ENCODE measurements at regions not wholly inside any gene's neighbourhood (a gene's known extent, or its start where the extent isn't known, plus 50 kb on each side); places are given as distances from the start of the nearest gene placed in this dataset.

- TF ChIP-seq CTCF (IDR thresholded peaks at IDR 0.05; ENCODE audit: low read length) (no peak), EZH2phosphoT487 (IDR thresholded peaks at IDR 0.05; ENCODE audit: low read length) (no peak), EZH2 (optimal IDR thresholded peaks at IDR 0.05; ENCODE audit: low read depth, low read length) (no peak)
- H3K4me2 ChIP-seq (ENCODE audit: low read depth, low read length), result no peak overlapping the region
- no peak overlapping the region for H3K4me3 ChIP-seq (ENCODE audit: low read length)
- H3K27ac ChIP-seq (ENCODE audit: low read length), result no peak overlapping the region
- H2AFZ ChIP-seq (ENCODE audit: low read length), result no peak overlapping the region
- DNase-seq, result no peak
- peaks cover 4% of the 10 kb centered on the region; the same call in 1 of the 2 replicates for H3F3A ChIP-seq (ENCODE audit: insufficient read depth, low read length)
- no peaks in the 10 kb centered on the region for H3K27me3 ChIP-seq (replicated peaks; ENCODE audit: insufficient read depth, low read length)
- H3K4me1 ChIP-seq (ENCODE audit: low read length), result peaks cover 9% of the 10 kb centered on the region
- no peaks in the 10 kb centered on the region for H3K79me2 ChIP-seq (ENCODE audit: low read length)
- H3K9me3 ChIP-seq (replicated peaks; ENCODE audit: insufficient read depth, low read length), result no peaks in the 10 kb centered on the region
- H3K9me2 ChIP-seq (replicated peaks; ENCODE audit: insufficient read depth, low read length), result no peaks in the 10 kb centered on the region
- no peaks in the 10 kb centered on the region for H4K20me1 ChIP-seq (ENCODE audit: insufficient read depth, low read length)
- H3K36me3 ChIP-seq (replicated peaks; ENCODE audit: insufficient read depth, low read length), result no peaks in the 10 kb centered on the region
- H3K9ac ChIP-seq (ENCODE audit: low read length), result no peak overlapping the region
Observed at GRCh38 chr5:5798041-5798440, 375.6 kb downstream of the ICE1 start.

- no peak overlapping the region for H3K4me2 ChIP-seq (ENCODE audit: low read depth, low read length)
- no peak for DNase-seq
- peaks cover 4% of the 10 kb centered on the region; the same call in 1 of the 2 replicates for H3F3A ChIP-seq (ENCODE audit: insufficient read depth, low read length)
- no peak overlapping the region for H3K9ac ChIP-seq (ENCODE audit: low read length)
- H3K27ac ChIP-seq (ENCODE audit: low read length), result no peak overlapping the region
- no peak for TF ChIP-seq EZH2phosphoT487 (IDR thresholded peaks at IDR 0.05; ENCODE audit: low read length)
- no peak for TF ChIP-seq CTCF (IDR thresholded peaks at IDR 0.05; ENCODE audit: low read length)
- no peak for TF ChIP-seq EZH2 (optimal IDR thresholded peaks at IDR 0.05; ENCODE audit: low read depth, low read length)
- H3K9me2 ChIP-seq (replicated peaks; ENCODE audit: insufficient read depth, low read length), result no peaks in the 10 kb centered on the region
- H3K79me2 ChIP-seq (ENCODE audit: low read length), result no peaks in the 10 kb centered on the region
- no peaks in the 10 kb centered on the region for H4K20me1 ChIP-seq (ENCODE audit: insufficient read depth, low read length)
- H3K36me3 ChIP-seq (replicated peaks; ENCODE audit: insufficient read depth, low read length), result no peaks in the 10 kb centered on the region
- no peak overlapping the region for H3K4me3 ChIP-seq (ENCODE audit: low read length)
- H3K9me3 ChIP-seq (replicated peaks; ENCODE audit: insufficient read depth, low read length), result no peaks in the 10 kb centered on the region
- no peak overlapping the region for H2AFZ ChIP-seq (ENCODE audit: low read length)
- peaks cover 9% of the 10 kb centered on the region for H3K4me1 ChIP-seq (ENCODE audit: low read length)
- no peaks in the 10 kb centered on the region for H3K27me3 ChIP-seq (replicated peaks; ENCODE audit: insufficient read depth, low read length)
Observed at GRCh38 chr5:5795074-5795771, 372.7 kb downstream of the ICE1 start.

GRCh38 chr5:5794118-5794560 is 371.7 kb downstream of the ICE1 start:
- Histone ChIP-seq H3K79me2 (ENCODE audit: low read length) (no peaks in the 10 kb centered on the region), H4K20me1 (ENCODE audit: insufficient read depth, low read length) (no peaks in the 10 kb centered on the region), H3K27ac (ENCODE audit: low read length) (no peak overlapping the region), H3K27me3 (replicated peaks; ENCODE audit: insufficient read depth, low read length) (no peaks in the 10 kb centered on the region), H3F3A (ENCODE audit: insufficient read depth, low read length) (peaks cover 4% of the 10 kb centered on the region; the same call in 1 of the 2 replicates), H3K9ac (ENCODE audit: low read length) (no peak overlapping the region), H3K9me2 (replicated peaks; ENCODE audit: insufficient read depth, low read length) (no peaks in the 10 kb centered on the region), H2AFZ (ENCODE audit: low read length) (no peak overlapping the region), H3K9me3 (replicated peaks; ENCODE audit: insufficient read depth, low read length) (no peaks in the 10 kb centered on the region), H3K4me2 (ENCODE audit: low read depth, low read length) (no peak overlapping the region), H3K4me3 (ENCODE audit: low read length) (no peak overlapping the region), H3K4me1 (ENCODE audit: low read length) (peaks cover 9% of the 10 kb centered on the region), H3K36me3 (replicated peaks; ENCODE audit: insufficient read depth, low read length) (no peaks in the 10 kb centered on the region)
- no peak for DNase-seq
- TF ChIP-seq EZH2 (optimal IDR thresholded peaks at IDR 0.05; ENCODE audit: low read depth, low read length) (no peak), CTCF (IDR thresholded peaks at IDR 0.05; ENCODE audit: low read length) (no peak), EZH2phosphoT487 (IDR thresholded peaks at IDR 0.05; ENCODE audit: low read length) (no peak)

Data from MM.1S (cell line).